HepG2 (cell line): ENCODE measurements at regions not wholly inside any gene's neighbourhood (a gene's known extent, or its start where the extent isn't known, plus 50 kb on each side); places are given as distances from the start of the nearest gene placed in this dataset.

Source experiments
- CREM ChIP-seq, 2 experiments: sonication (generic) in 1 of 2; formaldehyde crosslinking in 1 of 2; IDR thresholded peaks; 2 replicates each; pipeline versions ENCODE4 v1.4.0 to v1.6.1; 2016 to 2020; ENCODE audit warnings: antibody characterized with exemption in 1 of 2, mild to moderate bottlenecking in 1 of 2, missing genetic modification reagents in 1 of 2
- ETS1 ChIP-seq: sonication (generic); formaldehyde crosslinking; IDR thresholded peaks from 2 replicates; pipeline ENCODE4 v1.4.0; 2020; ENCODE audit warnings: missing genetic modification reagents
- FLYWCH1 ChIP-seq: sonication (generic); formaldehyde crosslinking; IDR thresholded peaks from 2 replicates; pipeline ENCODE4 v1.8.1; 2023; ENCODE audit warnings: mild to moderate bottlenecking, missing genetic modification reagents
- FOSL1 ChIP-seq: sonication (generic); formaldehyde crosslinking; IDR thresholded peaks from 2 replicates; pipeline ENCODE4 v1.9.0; 2021; ENCODE audit warnings: missing genetic modification reagents, borderline replicate concordance
- HMGA1 ChIP-seq: sonication (generic); formaldehyde crosslinking; conservative IDR thresholded peaks from 2 replicates; pipeline ENCODE4 v1.4.0; 2020; ENCODE audit warnings: missing genetic modification reagents
- HNRNPH1 ChIP-seq: fragments of 200-400 bp; formaldehyde crosslinking; optimal IDR thresholded peaks from 2 replicates; pipeline ENCODE3; 2017; ENCODE audit warnings: mild to moderate bottlenecking, low read depth, low read length
- MED13 ChIP-seq: sonication (generic); formaldehyde crosslinking; IDR thresholded peaks from 2 replicates; pipeline ENCODE4 v1.5.0; 2020; ENCODE audit warnings: missing genetic modification reagents
- PAWR ChIP-seq: sonication (generic); formaldehyde crosslinking; IDR thresholded peaks from 2 replicates; pipeline ENCODE4 v1.4.0; 2020; ENCODE audit warnings: missing genetic modification reagents, mild to moderate bottlenecking, borderline replicate concordance
- PITX1 ChIP-seq: sonication (generic); formaldehyde crosslinking; IDR thresholded peaks from 2 replicates; pipeline ENCODE4 v1.5.1; 2020; ENCODE audit warnings: mild to moderate bottlenecking, missing genetic modification reagents
- PLRG1 ChIP-seq: fragments of 450-650 bp; conservative IDR thresholded peaks from 2 replicates; pipeline ENCODE4 v1.6.1; 2016
- PRMT3 ChIP-seq: sonication (generic); formaldehyde crosslinking; IDR thresholded peaks from 2 replicates; pipeline ENCODE4 v1.8.1; 2022; ENCODE audit warnings: low read depth, mild to moderate bottlenecking, moderate library complexity, missing genetic modification reagents, borderline replicate concordance
- TOPORS ChIP-seq: sonication (generic); formaldehyde crosslinking; IDR thresholded peaks from 2 replicates; pipeline ENCODE4 v1.8.0; 2023; ENCODE audit warnings: mild to moderate bottlenecking, missing genetic modification reagents
- ZBTB25 ChIP-seq: IDR thresholded peaks from 2 replicates; pipeline ENCODE4 v1.6.1; 2018; ENCODE audit warnings: missing genetic modification reagents
- ZBTB42 ChIP-seq: sonication (generic); formaldehyde crosslinking; IDR thresholded peaks from 2 replicates; pipeline ENCODE4 v1.5.0; 2020; ENCODE audit warnings: mild to moderate bottlenecking, missing genetic modification reagents
- ZNF512B ChIP-seq: sonication (generic); formaldehyde crosslinking; IDR thresholded peaks from 2 replicates; pipeline ENCODE4 v1.5.1; 2020; ENCODE audit warnings: missing genetic modification reagents, mild to moderate bottlenecking, borderline replicate concordance
- ZNF703 ChIP-seq: sonication (generic); formaldehyde crosslinking; IDR thresholded peaks from 2 replicates; pipeline ENCODE4 v1.5.1; 2020; ENCODE audit warnings: missing genetic modification reagents, mild to moderate bottlenecking, moderate library complexity, borderline replicate concordance
- ZNF720 ChIP-seq: sonication (generic); formaldehyde crosslinking; IDR thresholded peaks from 2 replicates; pipeline ENCODE4 v1.4.0; 2020; ENCODE audit warnings: missing genetic modification reagents
- ZNF841 ChIP-seq: sonication (generic); formaldehyde crosslinking; IDR thresholded peaks from 2 replicates; pipeline ENCODE4 v1.8.1; 2023; ENCODE audit warnings: missing genetic modification reagents, borderline replicate concordance
- ZNF891 ChIP-seq: sonication (generic); formaldehyde crosslinking; IDR thresholded peaks from 2 replicates; pipeline ENCODE4 v1.5.0; 2020; ENCODE audit warnings: mild to moderate bottlenecking, missing genetic modification reagents
- ZSCAN21 ChIP-seq: sonication (generic); formaldehyde crosslinking; IDR thresholded peaks from 2 replicates; pipeline ENCODE4 v1.8.0; 2022; ENCODE audit warnings: mild to moderate bottlenecking, missing genetic modification reagents, moderate library complexity, borderline replicate concordance
- ZSCAN31 ChIP-seq: sonication (generic); formaldehyde crosslinking; IDR thresholded peaks from 2 replicates; pipeline ENCODE4 v1.5.0; 2020; ENCODE audit warnings: low read depth, mild to moderate bottlenecking, missing genetic modification reagents
- TF ChIP-seq, protein P1 (sequence below): sonication (generic); formaldehyde crosslinking; IDR thresholded peaks from 2 replicates; pipeline ENCODE4 v1.4.0; 2020; ENCODE audit warnings: missing genetic modification reagents, low read depth, mild to moderate bottlenecking, borderline replicate concordance
- TF ChIP-seq, protein P2 (sequence below): sonication (generic); formaldehyde crosslinking; IDR thresholded peaks from 2 replicates; pipeline ENCODE4 v1.4.0; 2020; ENCODE audit warnings: missing genetic modification reagents

DNA sequence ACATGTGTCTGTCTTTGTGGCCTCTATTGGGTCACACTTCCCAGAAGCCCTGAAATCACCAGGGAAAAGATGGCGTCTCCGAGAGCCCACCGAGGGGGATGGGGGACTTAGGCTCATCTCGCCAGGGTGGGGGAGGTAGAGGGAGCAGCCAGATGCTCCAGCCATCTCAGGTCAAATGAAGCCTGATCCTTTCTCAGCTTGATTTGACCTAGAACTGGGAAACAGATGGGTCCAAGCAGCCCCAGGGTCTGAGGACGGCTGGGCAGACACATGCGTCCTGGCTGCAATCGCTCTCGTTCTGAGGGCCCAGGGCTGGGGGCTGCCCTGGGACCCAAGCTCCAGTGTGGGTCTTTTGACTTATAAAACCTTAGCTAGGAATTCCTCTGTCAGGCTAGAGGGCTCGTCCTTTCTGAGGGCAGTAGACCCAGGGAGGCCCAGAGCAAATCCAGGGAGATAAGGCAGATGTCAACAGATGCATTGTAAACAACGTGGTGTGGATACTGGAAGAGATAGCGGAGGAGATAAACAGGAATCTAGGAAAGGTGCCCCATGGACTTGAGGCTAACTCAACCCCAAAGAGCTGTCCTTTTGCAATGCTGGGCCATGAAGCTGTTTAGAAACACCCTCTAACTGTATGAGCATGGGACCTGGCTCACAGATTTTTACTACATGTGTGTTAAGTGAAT lies 127.7 kb downstream of the MYCN start (continued):
- TF ChIP-seq HMGA1 (CRISPR knock-in tag) (no peak), PAWR (CRISPR knock-in tag) (no peak), PRMT3 (CRISPR knock-in tag) (no peak), FLYWCH1 (CRISPR knock-in tag) (no peak), ZNF720 (CRISPR knock-in tag) (no peak), CREM (IDR thresholded peaks at IDR 0.05) (peak; percentile 75; the same call in 1 of the 2 replicates), CREM (CRISPR knock-in tag; IDR thresholded peaks at IDR 0.05) (no peak), ZBTB42 (CRISPR knock-in tag) (no peak), PITX1 (peak; percentile 92), ZNF841 (CRISPR knock-in tag) (no peak), ZBTB25 (CRISPR knock-in tag) (peak; percentile 67; the same call in 1 of the 2 replicates), ZNF512B (0 out of 2 replicates have a peak, but pooled peaks have one; percentile 39), ETS1 (CRISPR knock-in tag) (no peak), ZSCAN31 (CRISPR knock-in tag) (no peak), MED13 (CRISPR knock-in tag) (no peak), HNRNPH1 (no peak), FOSL1 (CRISPR knock-in tag) (no peak), ZNF891 (CRISPR knock-in tag) (no peak; the same call in 1 of the 2 replicates), TOPORS (no peak), PLRG1 (no peak), ZSCAN21 (0 out of 2 replicates have a peak, but pooled peaks have one; percentile 25), ZNF703 (CRISPR knock-in tag) (no peak)
- TF ChIP-seq, protein P1, sequence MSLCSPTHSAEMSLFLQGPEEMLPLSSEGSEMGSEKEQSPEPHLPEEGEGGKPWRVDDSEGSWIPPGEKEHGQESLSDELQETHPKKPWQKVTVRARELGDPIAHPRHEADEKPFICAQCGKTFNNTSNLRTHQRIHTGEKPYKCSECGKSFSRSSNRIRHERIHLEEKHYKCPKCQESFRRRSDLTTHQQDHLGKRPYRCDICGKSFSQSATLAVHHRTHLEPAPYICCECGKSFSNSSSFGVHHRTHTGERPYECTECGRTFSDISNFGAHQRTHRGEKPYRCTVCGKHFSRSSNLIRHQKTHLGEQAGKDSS (CRISPR knock-in tag): no peak; the same call in 1 of the 2 replicates
- TF ChIP-seq, protein P2, sequence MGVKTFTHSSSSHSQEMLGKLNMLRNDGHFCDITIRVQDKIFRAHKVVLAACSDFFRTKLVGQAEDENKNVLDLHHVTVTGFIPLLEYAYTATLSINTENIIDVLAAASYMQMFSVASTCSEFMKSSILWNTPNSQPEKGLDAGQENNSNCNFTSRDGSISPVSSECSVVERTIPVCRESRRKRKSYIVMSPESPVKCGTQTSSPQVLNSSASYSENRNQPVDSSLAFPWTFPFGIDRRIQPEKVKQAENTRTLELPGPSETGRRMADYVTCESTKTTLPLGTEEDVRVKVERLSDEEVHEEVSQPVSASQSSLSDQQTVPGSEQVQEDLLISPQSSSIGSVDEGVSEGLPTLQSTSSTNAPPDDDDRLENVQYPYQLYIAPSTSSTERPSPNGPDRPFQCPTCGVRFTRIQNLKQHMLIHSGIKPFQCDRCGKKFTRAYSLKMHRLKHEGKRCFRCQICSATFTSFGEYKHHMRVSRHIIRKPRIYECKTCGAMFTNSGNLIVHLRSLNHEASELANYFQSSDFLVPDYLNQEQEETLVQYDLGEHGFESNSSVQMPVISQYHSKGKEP: no peak
